Left hindlimb (tissue), 1 donor: ENCODE measurements at regions not wholly inside any gene's neighbourhood (a gene's known extent, or its start where the extent isn't known, plus 50 kb on each side); places are given as distances from the start of the nearest gene placed in this dataset.
"Not testable (repeated sequence)": the region's sequence is repeated elsewhere in the genome, so short reads cannot be mapped to it uniquely, and the experiment has no call there.

Experiments
- DNase-seq: peaks from one replicate; pipeline ENCODE4 v3.0.0-alpha.2; 2018

GRCh38 chr11:33455867-33456463, 198.8 kb downstream of the HIPK3 start:
- no peak for DNase-seq

- no peak for DNase-seq
These were observed 197.1 kb downstream of the HIPK3 start for GRCh38 chr11:33454264-33454663.

- DNase-seq: no peak
These were observed 195.8 kb downstream of the HIPK3 start for GRCh38 chr11:33452836-33453624.

- no peak for DNase-seq
These were observed 194.2 kb downstream of the HIPK3 start for GRCh38 chr11:33451364-33451763.

GRCh38 chr11:33449798-33450197, 192.6 kb downstream of the HIPK3 start:
- no peak for DNase-seq

- DNase-seq: no peak
These were observed 191.4 kb downstream of the HIPK3 start for GRCh38 chr11:33448461-33449130.

- no peak for DNase-seq
These were observed 188.6 kb downstream of the HIPK3 start for GRCh38 chr11:33445761-33446161.

- no peak for DNase-seq
These were observed 187.8 kb downstream of the HIPK3 start for GRCh38 chr11:33444835-33445594.

- DNase-seq: no peak
These were observed 186.5 kb downstream of the HIPK3 start for GRCh38 chr11:33443684-33444083.

- DNase-seq: no peak
These were observed 181.1 kb downstream of the HIPK3 start for GRCh38 chr11:33438301-33438700.

- DNase-seq: no peak
These were observed 180.3 kb downstream of the HIPK3 start for GRCh38 chr11:33437529-33437928.

- DNase-seq: no peak
These were observed 178.0 kb downstream of the HIPK3 start for GRCh38 chr11:33435216-33435615.

GRCh38 chr11:33434294-33434693, 177.1 kb downstream of the HIPK3 start:
- no peak for DNase-seq

- not testable (repeated sequence) for DNase-seq
These were observed 171.3 kb downstream of the HIPK3 start for GRCh38 chr11:33428435-33428834.

- DNase-seq: no peak
These were observed 163.9 kb downstream of the HIPK3 start for GRCh38 chr11:33420959-33421566.

GRCh38 chr11:33419924-33420323, 162.7 kb downstream of the HIPK3 start:
- DNase-seq: no peak

- no peak for DNase-seq
These were observed 159.9 kb downstream of the HIPK3 start for GRCh38 chr11:33417121-33417520.

GRCh38 chr11:33413301-33413700, 156.1 kb downstream of the HIPK3 start:
- no peak for DNase-seq

- no peak for DNase-seq
These were observed 155.1 kb downstream of the HIPK3 start for GRCh38 chr11:33412241-33412640.

- DNase-seq: no peak
These were observed 154.6 kb downstream of the HIPK3 start for GRCh38 chr11:33411751-33412150.

GRCh38 chr11:33410086-33410765, 153.0 kb downstream of the HIPK3 start:
- DNase-seq: no peak
